Hepatocyte (in vitro differentiated cells): ENCODE measurements at regions not wholly inside any gene's neighbourhood (a gene's known extent, or its start where the extent isn't known, plus 50 kb on each side); places are given as distances from the start of the nearest gene placed in this dataset.

Experiments
- EZH2 ChIP-seq: fragments of 200-600 bp; sonication (generic); IDR thresholded peaks from 2 replicates; pipeline ENCODE4 v1.6.1; 2016; ENCODE audit warnings: antibody characterized with exemption, mild to moderate bottlenecking, borderline replicate concordance
- TF ChIP-seq, protein P1 (sequence below): fragments of 200-600 bp; sonication (generic); IDR thresholded peaks from 2 replicates; pipeline ENCODE4 v1.5.1; 2016; ENCODE audit warnings: antibody characterized with exemption, mild to moderate bottlenecking; ENCODE audit not compliant: poor library complexity

DNA sequence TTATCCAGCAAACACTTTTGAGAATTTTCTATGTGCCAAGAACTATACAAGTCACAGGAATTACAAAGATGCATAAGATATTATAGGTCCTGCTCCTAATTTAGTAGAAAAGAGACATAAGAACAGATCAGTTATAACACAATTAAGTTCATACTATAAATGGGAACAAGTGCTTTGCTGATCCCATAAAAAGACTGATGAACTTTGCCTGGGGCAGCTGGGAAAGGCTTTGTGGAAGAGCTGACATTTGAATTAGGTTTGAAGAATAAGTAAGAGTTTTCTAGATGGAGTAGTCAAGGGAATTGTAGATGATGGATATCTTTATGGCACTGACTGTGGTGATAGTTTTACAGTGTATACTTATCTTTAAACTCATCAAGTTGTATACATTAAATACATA lies 76.5 kb downstream of the VCAM1 start:
- TF ChIP-seq, protein P1, sequence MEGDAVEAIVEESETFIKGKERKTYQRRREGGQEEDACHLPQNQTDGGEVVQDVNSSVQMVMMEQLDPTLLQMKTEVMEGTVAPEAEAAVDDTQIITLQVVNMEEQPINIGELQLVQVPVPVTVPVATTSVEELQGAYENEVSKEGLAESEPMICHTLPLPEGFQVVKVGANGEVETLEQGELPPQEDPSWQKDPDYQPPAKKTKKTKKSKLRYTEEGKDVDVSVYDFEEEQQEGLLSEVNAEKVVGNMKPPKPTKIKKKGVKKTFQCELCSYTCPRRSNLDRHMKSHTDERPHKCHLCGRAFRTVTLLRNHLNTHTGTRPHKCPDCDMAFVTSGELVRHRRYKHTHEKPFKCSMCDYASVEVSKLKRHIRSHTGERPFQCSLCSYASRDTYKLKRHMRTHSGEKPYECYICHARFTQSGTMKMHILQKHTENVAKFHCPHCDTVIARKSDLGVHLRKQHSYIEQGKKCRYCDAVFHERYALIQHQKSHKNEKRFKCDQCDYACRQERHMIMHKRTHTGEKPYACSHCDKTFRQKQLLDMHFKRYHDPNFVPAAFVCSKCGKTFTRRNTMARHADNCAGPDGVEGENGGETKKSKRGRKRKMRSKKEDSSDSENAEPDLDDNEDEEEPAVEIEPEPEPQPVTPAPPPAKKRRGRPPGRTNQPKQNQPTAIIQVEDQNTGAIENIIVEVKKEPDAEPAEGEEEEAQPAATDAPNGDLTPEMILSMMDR = no peak
- no peak for TF ChIP-seq EZH2
